ENCODE measurements at regions not wholly inside any gene's neighbourhood (a gene's known extent, or its start where the extent isn't known, plus 50 kb on each side); places are given as distances from the start of the nearest gene placed in this dataset.

- DNase-seq (ENCODE audit: low read depth), result no peak
- H3K4me3 ChIP-seq (ENCODE audit: low read length), result no peak overlapping the region
- no peak for TF ChIP-seq CTCF (conservative IDR thresholded peaks at IDR 0.05; ENCODE audit: low read depth, low read length)
Measured at GRCh38 chr7:120043250-120043649, 229.7 kb upstream of the KCND2 start.

- no peak for TF ChIP-seq CTCF (conservative IDR thresholded peaks at IDR 0.05; ENCODE audit: low read depth, low read length)
- no peak overlapping the region for H3K4me3 ChIP-seq (ENCODE audit: low read length)
- DNase-seq (ENCODE audit: low read depth), result no peak
Measured at GRCh38 chr7:120052884-120053382, 220.0 kb upstream of the KCND2 start.

GRCh38 chr7:120053390-120053961, 219.5 kb upstream of the KCND2 start:
- H3K4me3 ChIP-seq (ENCODE audit: low read length), result no peak overlapping the region
- TF ChIP-seq CTCF (conservative IDR thresholded peaks at IDR 0.05; ENCODE audit: low read depth, low read length), result no peak
- DNase-seq (ENCODE audit: low read depth), result no peak

DNA sequence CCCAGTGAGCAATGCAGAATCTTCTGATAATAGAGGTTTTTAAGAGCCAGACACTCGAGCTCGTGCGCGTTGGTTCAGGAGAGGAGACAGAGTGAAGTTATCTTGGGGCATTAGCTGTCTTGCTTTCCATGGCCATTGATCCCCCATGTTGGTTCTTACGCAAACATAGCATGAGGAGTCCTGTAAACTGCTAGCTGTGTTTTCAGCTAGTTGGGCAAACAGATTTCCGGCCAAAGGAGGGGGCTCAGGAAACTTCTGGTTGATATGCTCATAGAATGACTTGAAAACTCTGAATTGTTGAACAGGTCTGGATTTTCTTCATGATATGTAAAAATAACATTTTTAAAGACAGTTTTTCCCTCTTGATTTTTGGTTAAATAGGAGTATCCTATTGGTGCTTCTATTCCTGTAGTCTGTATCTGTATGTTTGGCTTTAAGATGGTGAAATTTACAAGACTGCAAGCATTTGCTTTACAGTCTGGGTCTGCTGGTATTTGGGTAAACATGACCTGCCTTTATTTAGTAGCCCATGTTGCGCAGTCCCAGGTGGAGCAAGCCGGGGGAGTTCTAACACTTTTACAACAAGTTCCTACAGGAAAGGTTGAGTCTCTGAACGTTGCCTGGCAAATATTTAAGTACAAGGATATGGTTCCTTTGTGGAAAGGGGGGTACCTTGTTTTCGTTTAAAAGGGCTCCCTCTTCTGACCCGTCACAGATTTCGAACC, 218.4 kb upstream of the KCND2 start:
- TF ChIP-seq CTCF (conservative IDR thresholded peaks at IDR 0.05; ENCODE audit: low read depth, low read length), result no peak
- DNase-seq (ENCODE audit: low read depth), result no peak
- H3K4me3 ChIP-seq (ENCODE audit: low read length), result no peak overlapping the region

- DNase-seq (ENCODE audit: low read depth), result no peak
- TF ChIP-seq CTCF (conservative IDR thresholded peaks at IDR 0.05; ENCODE audit: low read depth, low read length), result no peak
- H3K4me3 ChIP-seq (ENCODE audit: low read length), result no peak overlapping the region
Measured at GRCh38 chr7:120055300-120055699, 217.7 kb upstream of the KCND2 start.

DNA sequence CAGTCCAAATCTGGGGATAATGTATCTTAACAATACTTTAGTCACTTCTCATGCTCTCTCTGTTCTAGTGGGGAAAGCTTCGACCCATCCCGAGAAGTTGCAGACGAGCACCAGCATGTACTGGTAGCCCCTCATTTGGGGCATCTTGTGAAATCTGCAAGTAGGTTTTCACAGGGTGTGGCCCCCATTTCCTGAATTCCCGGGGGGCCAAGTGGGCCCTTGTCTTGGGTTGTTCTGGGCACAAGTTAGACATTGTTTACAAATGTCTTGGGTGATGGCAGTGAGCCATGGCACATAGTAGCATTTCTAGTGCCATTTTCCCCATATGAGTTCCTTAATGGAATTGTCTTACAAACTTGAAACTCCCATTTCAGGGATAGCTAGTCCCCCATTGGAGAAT, 216.7 kb upstream of the KCND2 start:
- H3K4me3 ChIP-seq (ENCODE audit: low read length), result no peak overlapping the region
- TF ChIP-seq CTCF (conservative IDR thresholded peaks at IDR 0.05; ENCODE audit: low read depth, low read length), result no peak
- no peak for DNase-seq (ENCODE audit: low read depth)

GRCh38 chr7:120059641-120060040, 213.3 kb upstream of the KCND2 start:
- no peak for DNase-seq (ENCODE audit: low read depth)
- TF ChIP-seq CTCF (conservative IDR thresholded peaks at IDR 0.05; ENCODE audit: low read depth, low read length), result no peak
- no peak overlapping the region for H3K4me3 ChIP-seq (ENCODE audit: low read length)

All from retinal pigment epithelial cell (primary cell).